PFSK-1 (cell line): ENCODE measurements at regions not wholly inside any gene's neighbourhood (a gene's known extent, or its start where the extent isn't known, plus 50 kb on each side); places are given as distances from the start of the nearest gene placed in this dataset.

Experiments used
- FOXP2 ChIP-seq: optimal IDR thresholded peaks from 2 replicates; pipeline ENCODE3; 2011; ENCODE audit warnings: borderline replicate concordance, control low read depth, inconsistent platforms; ENCODE audit not compliant: insufficient read depth; ENCODE audit errors: extremely low read length, extremely low read depth
- POLR2AphosphoS5 ChIP-seq: IDR thresholded peaks from 2 replicates; pipeline ENCODE4 v1.6.1; 2012; ENCODE audit warnings: low read depth, mild to moderate bottlenecking, control low read depth, low read length, moderate library complexity
- SIN3A ChIP-seq: IDR thresholded peaks from 2 replicates; pipeline ENCODE4 v1.6.1; 2012; ENCODE audit warnings: mild to moderate bottlenecking, low read length, moderate library complexity, borderline replicate concordance; ENCODE audit not compliant: insufficient read depth
- TAF1 ChIP-seq: IDR thresholded peaks from 2 replicates; pipeline ENCODE4 v1.6.1; 2012; ENCODE audit warnings: low read length, control low read depth, borderline replicate concordance; ENCODE audit not compliant: insufficient read depth
- TF ChIP-seq, protein P1 (sequence below), 2 experiments: IDR thresholded peaks; 2 replicates each; pipeline versions ENCODE4 v1.6.1 to v1.8.0; 2011 to 2012; ENCODE audit warnings: low read depth in 2 of 2, low read length in 2 of 2, control low read depth in 1 of 2, inconsistent platforms in 1 of 2, mild to moderate bottlenecking in 1 of 2, moderate library complexity in 1 of 2; ENCODE audit not compliant: insufficient read depth in 1 of 2

DNA sequence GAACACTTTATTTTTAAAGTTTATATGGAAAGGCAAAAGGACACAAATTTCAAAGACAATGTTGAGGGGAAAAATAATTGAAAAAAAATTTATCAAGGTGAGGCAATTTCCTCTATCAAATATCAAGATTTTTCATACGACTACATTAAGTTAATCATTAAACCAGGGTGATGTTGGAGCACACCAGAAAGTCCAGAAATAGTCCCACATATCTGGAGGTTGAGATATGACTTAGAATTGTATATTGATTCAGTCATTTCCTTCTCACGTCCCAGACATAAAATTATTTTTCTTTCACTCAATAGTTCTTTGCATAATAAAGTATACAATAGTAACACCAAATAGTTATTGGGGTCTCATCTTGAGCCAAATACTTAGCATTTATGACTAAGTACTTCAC is 605.1 kb downstream of the NUP35 start:
- TF ChIP-seq FOXP2 (no peak), POLR2AphosphoS5 (no peak), SIN3A (no peak), TAF1 (no peak)
- TF ChIP-seq, protein P1, sequence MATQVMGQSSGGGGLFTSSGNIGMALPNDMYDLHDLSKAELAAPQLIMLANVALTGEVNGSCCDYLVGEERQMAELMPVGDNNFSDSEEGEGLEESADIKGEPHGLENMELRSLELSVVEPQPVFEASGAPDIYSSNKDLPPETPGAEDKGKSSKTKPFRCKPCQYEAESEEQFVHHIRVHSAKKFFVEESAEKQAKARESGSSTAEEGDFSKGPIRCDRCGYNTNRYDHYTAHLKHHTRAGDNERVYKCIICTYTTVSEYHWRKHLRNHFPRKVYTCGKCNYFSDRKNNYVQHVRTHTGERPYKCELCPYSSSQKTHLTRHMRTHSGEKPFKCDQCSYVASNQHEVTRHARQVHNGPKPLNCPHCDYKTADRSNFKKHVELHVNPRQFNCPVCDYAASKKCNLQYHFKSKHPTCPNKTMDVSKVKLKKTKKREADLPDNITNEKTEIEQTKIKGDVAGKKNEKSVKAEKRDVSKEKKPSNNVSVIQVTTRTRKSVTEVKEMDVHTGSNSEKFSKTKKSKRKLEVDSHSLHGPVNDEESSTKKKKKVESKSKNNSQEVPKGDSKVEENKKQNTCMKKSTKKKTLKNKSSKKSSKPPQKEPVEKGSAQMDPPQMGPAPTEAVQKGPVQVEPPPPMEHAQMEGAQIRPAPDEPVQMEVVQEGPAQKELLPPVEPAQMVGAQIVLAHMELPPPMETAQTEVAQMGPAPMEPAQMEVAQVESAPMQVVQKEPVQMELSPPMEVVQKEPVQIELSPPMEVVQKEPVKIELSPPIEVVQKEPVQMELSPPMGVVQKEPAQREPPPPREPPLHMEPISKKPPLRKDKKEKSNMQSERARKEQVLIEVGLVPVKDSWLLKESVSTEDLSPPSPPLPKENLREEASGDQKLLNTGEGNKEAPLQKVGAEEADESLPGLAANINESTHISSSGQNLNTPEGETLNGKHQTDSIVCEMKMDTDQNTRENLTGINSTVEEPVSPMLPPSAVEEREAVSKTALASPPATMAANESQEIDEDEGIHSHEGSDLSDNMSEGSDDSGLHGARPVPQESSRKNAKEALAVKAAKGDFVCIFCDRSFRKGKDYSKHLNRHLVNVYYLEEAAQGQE (IDR thresholded peaks at IDR 0.05; ENCODE audit: insufficient read depth in 1 of 2, low read depth in 2 of 2, low read length in 2 of 2), result no peak

DNA sequence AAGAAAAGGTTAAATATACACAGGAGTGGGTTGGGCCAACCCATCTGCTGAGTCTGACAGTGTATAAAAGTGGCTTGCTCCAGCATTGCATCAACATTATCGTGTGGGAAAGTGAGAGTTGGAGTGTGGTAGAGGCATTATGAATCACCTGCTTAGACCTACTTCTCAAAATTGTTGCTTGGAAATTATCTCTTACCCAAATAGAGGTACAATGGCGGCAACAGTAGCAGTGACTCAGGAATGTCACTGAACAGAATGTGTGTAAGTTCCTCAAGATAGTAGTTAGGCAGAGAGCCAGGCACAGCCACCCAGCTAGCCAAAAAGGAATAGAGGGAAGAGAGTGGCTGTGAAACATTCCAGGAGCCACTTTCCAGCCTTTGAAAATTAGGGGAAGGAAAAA is 616.0 kb downstream of the NUP35 start:
- no peak for TF ChIP-seq SIN3A
- no peak for TF ChIP-seq FOXP2

DNA sequence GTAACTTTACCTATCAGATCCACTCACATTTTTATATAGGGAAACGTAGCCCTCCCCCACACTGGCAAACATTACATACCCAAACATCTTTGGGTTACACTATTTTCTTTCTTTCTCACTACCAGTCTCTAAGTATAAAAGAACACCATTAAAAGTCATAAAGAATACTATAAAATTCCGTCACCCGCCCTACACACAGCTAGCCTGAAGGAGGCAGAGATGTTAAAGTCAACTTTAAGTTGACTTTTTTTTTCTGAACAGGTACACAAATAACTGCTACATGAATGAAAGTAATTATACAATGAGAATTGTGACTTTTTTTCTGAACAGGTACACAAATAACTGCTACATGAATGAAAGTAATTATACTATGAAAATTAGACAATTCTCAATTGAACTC is 628.3 kb downstream of the NUP35 start:
- no peak for TF ChIP-seq POLR2AphosphoS5
- TF ChIP-seq TAF1, result no peak
- TF ChIP-seq, protein P1 (IDR thresholded peaks at IDR 0.05; ENCODE audit: insufficient read depth in 1 of 2, low read depth in 2 of 2, low read length in 2 of 2), result no peak
- no peak for TF ChIP-seq SIN3A
- TF ChIP-seq FOXP2, result no peak

DNA sequence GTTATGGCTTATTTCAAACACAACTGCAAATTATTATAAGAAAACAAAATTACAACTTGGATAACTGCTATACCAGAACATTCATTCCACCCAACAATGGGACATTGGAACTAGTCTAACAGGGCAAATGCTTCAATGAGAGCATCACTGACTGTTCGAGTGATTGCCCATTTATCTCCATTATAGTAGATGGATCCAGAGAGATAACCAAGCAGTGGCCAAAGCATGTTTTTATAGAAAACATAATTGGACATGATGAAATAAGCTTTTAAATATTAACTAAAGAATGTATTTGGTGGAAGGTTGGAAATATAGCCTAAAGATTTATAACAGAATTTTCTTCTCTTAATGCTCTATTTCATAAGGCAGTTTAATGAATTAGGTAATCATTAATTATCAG is 634.8 kb downstream of the NUP35 start:
- TF ChIP-seq SIN3A (no peak), POLR2AphosphoS5 (no peak), FOXP2 (no peak), TAF1 (no peak)
- TF ChIP-seq, protein P1 (IDR thresholded peaks at IDR 0.05; ENCODE audit: insufficient read depth in 1 of 2, low read depth in 2 of 2, low read length in 2 of 2), result no peak

DNA sequence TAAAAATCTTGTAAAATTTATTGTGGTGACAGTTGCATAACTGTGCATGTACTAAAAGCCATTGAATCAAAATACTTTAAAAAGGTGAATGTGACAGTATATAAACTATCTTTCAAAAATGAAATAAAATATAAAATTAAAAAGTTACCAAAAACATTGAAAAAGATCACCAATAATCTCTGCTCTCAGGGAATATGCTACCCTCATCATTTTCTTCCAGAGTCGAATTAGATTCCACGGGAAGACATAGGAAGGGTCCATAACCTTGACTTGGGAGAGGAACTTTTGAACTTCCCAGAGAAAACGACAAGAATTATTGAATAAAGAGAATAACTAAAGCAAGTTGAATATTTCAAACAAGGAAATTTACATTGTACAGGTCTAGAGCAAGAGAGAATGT is 649.5 kb downstream of the NUP35 start:
- TF ChIP-seq, protein P1 (IDR thresholded peaks at IDR 0.05; ENCODE audit: insufficient read depth in 1 of 2, low read depth in 2 of 2, low read length in 2 of 2), result no peak
